Right cardiac atrium (tissue), 5 donors: ENCODE measurements at regions not wholly inside any gene's neighbourhood (a gene's known extent, or its start where the extent isn't known, plus 50 kb on each side); places are given as distances from the start of the nearest gene placed in this dataset.
"Not testable (repeated sequence)": the region's sequence is repeated elsewhere in the genome, so short reads cannot be mapped to it uniquely, and the experiment has no call there.

Source experiments
- ATAC-seq, 2 donors: fragments of 200-7000 bp; cut with Tn5 transposase; one replicate each; pipeline versions ENCODE4 v1.8.0 to v1.9.1; 2020; ENCODE audit warnings: moderate library complexity in 2 of 2, mild to moderate bottlenecking in 1 of 2
- DNase-seq, 3 donors: peaks; one replicate each; pipeline ENCODE4 v3.0.0-alpha.2; 2020
- H3K27ac ChIP-seq: one replicate; pipeline ENCODE4 v1.5.1; 2013; ENCODE audit warnings: mild to moderate bottlenecking, low read length, control low read depth, moderate library complexity
- H3K27me3 ChIP-seq: one replicate; pipeline ENCODE4 v1.6.1; 2013; ENCODE audit not compliant: control insufficient read depth, insufficient read depth
- H3K4me1 ChIP-seq: one replicate; pipeline ENCODE4 v1.6.1; 2013; ENCODE audit warnings: low read length; ENCODE audit not compliant: control insufficient read depth, insufficient read depth
- H3K4me3 ChIP-seq: one replicate; pipeline ENCODE4 v1.5.1; 2013; ENCODE audit warnings: low read length, control low read depth
- H3K9me3 ChIP-seq: one replicate; pipeline ENCODE4 v1.6.1; 2013; ENCODE audit warnings: low read length; ENCODE audit not compliant: control insufficient read depth
- WGBS: extraction: QIAGEN DNeasy Blood & Tissue Kit; methylation state at CpG from one replicate; pipeline ENCODE4 v1.1.7; 2013; 5-methylcytosine and 5-hydroxymethylcytosine counted together
- intact Hi-C, 4 donors: fragments of 100-400 bp; cut with DNase I; formaldehyde crosslinking; loops; one replicate each; pipeline versions ENCODE4 v1.11.0 to v1.14.0; 2022 to 2023
- donor health status: healthy with polysubstance abuse.
- donor health status: DM: no; HTN: yes; CAD: no.
- donor health status: DM: no; HTN: no; CAD: no.
- donor health status: DM: no; HTN: yes; CAD: no; lungs with severe emphysema.
- donor health status: DM: yes; HTN: yes; CAD: no.

DNA sequence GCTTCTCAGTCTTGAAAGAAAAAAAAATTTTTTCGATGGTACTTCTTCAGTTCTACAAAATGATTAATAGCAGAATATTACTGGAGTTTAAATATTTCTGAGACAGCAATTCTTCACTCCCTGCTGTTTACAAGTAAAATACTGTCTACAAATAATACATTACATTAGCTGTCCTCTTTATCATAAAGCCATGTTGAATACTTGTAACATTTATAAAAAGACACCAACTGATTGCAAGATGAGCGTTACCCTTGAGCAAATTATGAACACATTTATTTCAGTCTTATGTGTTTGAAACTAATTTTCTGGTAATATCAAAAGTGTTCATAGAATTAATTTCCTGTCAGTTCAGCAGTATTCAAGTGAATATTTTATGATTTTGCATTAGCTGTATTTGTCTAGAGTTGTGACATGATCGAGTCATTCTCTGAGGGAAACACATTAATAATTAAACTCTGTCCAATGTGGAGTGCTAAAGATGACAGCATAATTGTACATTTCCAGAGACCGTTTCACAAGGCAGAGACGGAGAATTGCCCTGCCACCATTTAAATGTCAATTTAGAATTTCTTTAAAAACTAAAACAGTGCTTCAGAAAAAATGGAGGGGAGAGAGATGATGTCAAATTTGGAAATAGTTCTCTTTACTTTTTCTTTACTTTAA lies 1359.0 kb upstream of the ADGRL4 start:
- no peak for ATAC-seq
- H3K9me3 ChIP-seq: no peaks in the 10 kb centered on the region
- 84% methylated on average over 5 of the region's 5 CpGs for WGBS
- no peaks in the 10 kb centered on the region for H3K4me1 ChIP-seq
- no peak overlapping the region for H3K27ac ChIP-seq
- intact Hi-C loops: no loop called here
- H3K27me3 ChIP-seq: no peaks in the 10 kb centered on the region
- no peak overlapping the region for H3K4me3 ChIP-seq
- no peak for DNase-seq

GRCh38 chr1:80363689-80364475 lies 1357.4 kb upstream of the ADGRL4 start:
- no peak overlapping the region for H3K4me3 ChIP-seq
- no peaks in the 10 kb centered on the region for H3K9me3 ChIP-seq
- intact Hi-C loops: no loop called here
- DNase-seq (no peak), ATAC-seq (no peak)
- no peaks in the 10 kb centered on the region for H3K4me1 ChIP-seq
- no peaks in the 10 kb centered on the region for H3K27me3 ChIP-seq
- no peak overlapping the region for H3K27ac ChIP-seq
- WGBS: 92% methylated on average over 5 of the region's 5 CpGs

- ATAC-seq: no peak
- intact Hi-C loops: no loop called here
- WGBS: 69% methylated on average over 2 of the region's 2 CpGs
- H3K4me3 ChIP-seq: no peak overlapping the region
- H3K9me3 ChIP-seq: no peaks in the 10 kb centered on the region
- H3K27ac ChIP-seq: no peak overlapping the region
- no peak for DNase-seq
- H3K4me1 ChIP-seq: no peaks in the 10 kb centered on the region
- H3K27me3 ChIP-seq: no peaks in the 10 kb centered on the region
Measured at GRCh38 chr1:80359666-80360065, 1353.1 kb upstream of the ADGRL4 start.

DNA sequence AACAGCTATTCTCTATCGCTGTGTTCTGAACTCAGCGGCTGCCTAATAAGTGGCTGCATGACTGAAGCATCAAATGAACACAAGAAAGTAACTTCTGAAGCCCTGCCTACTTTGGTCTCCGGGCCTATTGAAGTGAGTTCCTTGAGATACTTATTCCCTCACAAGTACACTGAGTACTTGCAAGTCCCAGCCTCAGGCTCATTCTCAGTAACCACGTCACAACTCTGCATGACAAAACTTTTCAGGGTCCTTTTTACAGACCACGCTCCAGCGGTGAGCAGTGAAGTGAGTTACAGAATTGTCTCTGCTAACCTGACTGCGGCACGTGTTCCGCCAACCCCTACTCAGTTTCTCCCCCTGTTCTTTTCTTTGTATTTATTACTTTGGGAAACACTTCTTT lies 1342.7 kb upstream of the ADGRL4 start:
- no peak for ATAC-seq
- Histone ChIP-seq H3K9me3 (no peaks in the 10 kb centered on the region), H3K27me3 (no peaks in the 10 kb centered on the region), H3K4me3 (no peak overlapping the region), H3K4me1 (no peaks in the 10 kb centered on the region), H3K27ac (no peak overlapping the region)
- intact Hi-C loops: no loop called here
- DNase-seq: no peak
- WGBS: 90% methylated on average over 9 of the region's 9 CpGs

DNA sequence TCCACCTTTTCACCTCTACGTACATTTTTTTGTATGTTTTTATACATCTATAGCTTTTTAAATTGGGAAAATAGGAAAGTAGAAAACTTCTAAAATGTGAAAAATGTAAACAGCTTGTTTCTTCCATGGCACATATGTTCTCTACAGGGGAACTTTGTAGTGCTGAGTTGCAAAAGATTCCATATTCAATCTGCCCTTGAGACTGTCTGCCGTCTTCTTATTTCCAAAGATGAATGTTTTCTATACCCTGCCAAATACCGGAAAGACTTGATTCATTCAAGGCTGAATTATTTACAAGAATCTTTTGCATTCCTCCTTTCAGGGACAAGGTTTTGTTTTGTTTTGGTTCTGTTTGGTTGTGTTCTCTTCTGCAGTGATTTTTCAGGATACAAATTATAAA lies 1334.5 kb upstream of the ADGRL4 start:
- no peaks in the 10 kb centered on the region for H3K9me3 ChIP-seq
- no peaks in the 10 kb centered on the region for H3K4me1 ChIP-seq
- intact Hi-C loops: no loop called here
- ATAC-seq (no peak), DNase-seq (no peak)
- H3K4me3 ChIP-seq: no peak overlapping the region
- H3K27ac ChIP-seq: no peak overlapping the region
- WGBS: 80% methylated on average over 3 of the region's 3 CpGs
- no peaks in the 10 kb centered on the region for H3K27me3 ChIP-seq

DNA sequence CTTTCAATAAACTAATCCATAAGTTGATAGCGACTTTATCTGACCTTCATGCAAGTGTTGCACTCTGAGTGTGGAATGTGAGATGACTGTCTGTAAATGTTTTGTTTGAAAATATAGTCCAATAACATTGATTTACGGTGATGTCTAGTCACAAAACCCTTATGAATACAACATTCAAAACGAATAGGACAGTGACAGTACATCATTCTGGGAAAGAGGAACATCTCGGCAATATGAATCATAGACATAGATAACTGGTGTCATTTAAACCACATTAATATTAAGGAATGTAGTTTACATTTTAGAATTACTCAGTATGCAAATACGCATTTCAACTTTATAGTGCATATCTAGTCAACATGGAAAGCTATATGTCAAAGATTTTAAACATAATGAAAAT lies 1311.6 kb upstream of the ADGRL4 start:
- Histone ChIP-seq H3K4me1 (no peaks in the 10 kb centered on the region), H3K4me3 (no peak overlapping the region), H3K27ac (no peak overlapping the region), H3K9me3 (no peaks in the 10 kb centered on the region), H3K27me3 (no peaks in the 10 kb centered on the region)
- ATAC-seq (no peak), DNase-seq (no peak)
- WGBS: 76% methylated on average over 5 of the region's 5 CpGs
- intact Hi-C loops: no loop called here

- Histone ChIP-seq H3K9me3 (no peaks in the 10 kb centered on the region), H3K4me1 (no peaks in the 10 kb centered on the region), H3K4me3 (no peak overlapping the region), H3K27ac (no peak overlapping the region), H3K27me3 (no peaks in the 10 kb centered on the region)
- no peak for ATAC-seq
- peak in 1 of 3 donors; percentile 20 for DNase-seq
- intact Hi-C loops: no loop called here
- WGBS: 69% methylated on average over 4 of the region's 4 CpGs
Measured at GRCh38 chr1:80310703-80311245, 1304.2 kb upstream of the ADGRL4 start.

DNA sequence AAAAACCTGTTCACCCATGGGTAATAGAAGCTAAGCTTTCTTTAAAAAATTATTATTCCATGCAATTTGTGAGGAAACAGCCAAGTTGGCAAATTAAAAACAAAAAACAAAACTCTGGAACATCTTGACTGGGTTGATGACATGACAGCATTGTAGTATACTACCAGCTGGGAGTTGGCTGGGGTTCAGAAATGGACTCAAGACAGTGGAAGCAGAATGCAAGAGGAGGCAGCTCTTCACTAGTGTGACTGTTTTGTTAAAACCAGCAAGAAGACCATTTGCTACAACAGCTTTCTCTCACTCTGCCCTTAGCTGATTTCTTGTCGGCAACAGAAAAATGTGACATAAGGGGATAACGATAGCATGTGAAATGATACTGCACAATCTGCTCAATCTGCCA lies 1298.9 kb upstream of the ADGRL4 start:
- H3K27ac ChIP-seq: no peak overlapping the region
- intact Hi-C loops: no loop called here
- no peaks in the 10 kb centered on the region for H3K9me3 ChIP-seq
- H3K4me1 ChIP-seq: no peaks in the 10 kb centered on the region
- WGBS: 43% methylated on average over 2 of the region's 2 CpGs
- no peaks in the 10 kb centered on the region for H3K27me3 ChIP-seq
- H3K4me3 ChIP-seq: no peak overlapping the region
- DNase-seq (no peak), ATAC-seq (no peak)

- Histone ChIP-seq H3K4me1 (no peaks in the 10 kb centered on the region), H3K9me3 (no peaks in the 10 kb centered on the region), H3K27me3 (no peaks in the 10 kb centered on the region), H3K4me3 (no peak overlapping the region), H3K27ac (no peak overlapping the region)
- 53% methylated on average over 3 of the region's 3 CpGs for WGBS
- intact Hi-C loops: no loop called here
- DNase-seq: no peak
- no peak for ATAC-seq
Measured at GRCh38 chr1:80293818-80294217, 1287.3 kb upstream of the ADGRL4 start.

DNA sequence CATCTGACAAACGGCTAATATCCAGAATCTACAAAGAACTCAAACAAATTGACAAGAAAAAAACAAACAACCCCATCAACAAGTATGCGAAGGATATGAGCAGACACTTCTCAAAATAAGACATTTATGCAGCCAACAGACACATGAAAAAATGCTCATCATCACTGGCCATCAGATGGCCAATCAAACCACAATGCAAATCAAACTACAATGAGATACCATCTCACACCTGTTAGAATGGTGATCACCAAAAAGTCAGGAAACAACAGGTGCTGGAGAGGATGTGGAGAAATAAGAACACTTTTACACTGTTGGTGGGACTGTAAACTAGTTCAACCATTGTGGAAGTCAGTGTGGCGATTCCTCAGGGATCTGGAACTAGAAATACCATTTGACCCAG lies 1282.2 kb upstream of the ADGRL4 start:
- H3K27me3 ChIP-seq, H3K9me3 ChIP-seq, ATAC-seq, H3K4me3 ChIP-seq, DNase-seq, H3K4me1 ChIP-seq, H3K27ac ChIP-seq, intact Hi-C loops: not testable (repeated sequence)
- WGBS: 89% methylated on average over 3 of the region's 3 CpGs

DNA sequence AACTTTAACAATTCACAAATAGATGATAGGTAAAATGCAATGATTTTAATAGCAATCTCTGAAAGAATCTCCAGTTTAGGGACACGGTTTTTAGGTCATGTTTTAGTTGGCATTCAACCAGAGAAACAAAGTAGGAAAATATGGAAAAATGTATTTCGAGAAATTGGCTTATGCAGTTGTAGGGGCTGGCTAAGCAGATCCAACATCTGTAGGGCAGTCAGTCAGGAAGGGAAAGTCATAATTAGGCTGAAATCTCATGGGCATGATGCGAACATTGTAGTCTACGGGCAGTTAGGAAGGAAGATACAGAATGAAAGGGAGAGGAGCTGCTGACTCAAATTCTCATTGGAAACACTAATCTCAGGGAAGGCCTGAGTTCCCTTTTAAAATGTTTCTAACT lies 1276.0 kb upstream of the ADGRL4 start:
- Histone ChIP-seq H3K4me3 (no peak overlapping the region), H3K27ac (no peak overlapping the region), H3K9me3 (no peaks in the 10 kb centered on the region), H3K27me3 (no peaks in the 10 kb centered on the region), H3K4me1 (no peaks in the 10 kb centered on the region)
- no peak for DNase-seq
- ATAC-seq: no peak
- 68% methylated on average over 4 of the region's 4 CpGs for WGBS
- intact Hi-C loops: no loop called here
